Coronary artery (tissue), 2 donors: ENCODE measurements at regions not wholly inside any gene's neighbourhood (a gene's known extent, or its start where the extent isn't known, plus 50 kb on each side); places are given as distances from the start of the nearest gene placed in this dataset.
"Not testable (repeated sequence)": the region's sequence is repeated elsewhere in the genome, so short reads cannot be mapped to it uniquely, and the experiment has no call there.

ENCODE experiments used
- DNase-seq: peaks from one replicate; pipeline ENCODE4 v3.0.0-alpha.2; 2017; ENCODE audit warnings: low spot score
- H3K27ac ChIP-seq, 2 donors: fragments of 200-600 bp; sonication (generic); one replicate each; pipeline ENCODE4 v1.5.1; 2016 to 2019
- H3K4me3 ChIP-seq: fragments of 200-600 bp; sonication (generic); 2 replicates; pipeline ENCODE4 v1.5.1; 2016; ENCODE audit warnings: mild to moderate bottlenecking, moderate library complexity
- TF ChIP-seq, protein P1 (sequence below): fragments of 200-600 bp; sonication (generic); IDR thresholded peaks from one replicate; pipeline ENCODE4 v1.5.1; 2019; ENCODE audit warnings: antibody characterized with exemption

DNA sequence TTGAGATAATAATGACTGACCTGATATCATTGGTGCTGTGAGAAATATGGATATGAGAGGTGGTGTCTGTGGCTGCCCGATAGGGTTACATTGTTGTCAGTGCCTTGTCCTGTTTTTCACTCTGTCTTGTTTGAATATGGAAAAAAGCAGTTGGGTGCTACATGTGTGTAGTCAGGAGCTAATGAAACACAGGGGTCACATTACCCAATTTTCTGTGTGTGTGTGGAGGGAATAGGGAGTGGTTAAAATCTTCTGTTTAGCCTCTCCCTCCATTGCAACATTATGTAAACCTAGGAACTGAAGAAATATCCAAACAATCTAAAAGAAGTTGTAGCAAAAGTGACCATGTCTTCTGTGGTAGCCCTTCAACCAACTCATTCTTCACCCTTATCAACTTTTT lies 527.7 kb upstream of the SOX9 start:
- DNase-seq, result no peak
- Histone ChIP-seq H3K4me3 (no peak overlapping the region), H3K27ac (no peak overlapping the region)
- TF ChIP-seq, protein P1, sequence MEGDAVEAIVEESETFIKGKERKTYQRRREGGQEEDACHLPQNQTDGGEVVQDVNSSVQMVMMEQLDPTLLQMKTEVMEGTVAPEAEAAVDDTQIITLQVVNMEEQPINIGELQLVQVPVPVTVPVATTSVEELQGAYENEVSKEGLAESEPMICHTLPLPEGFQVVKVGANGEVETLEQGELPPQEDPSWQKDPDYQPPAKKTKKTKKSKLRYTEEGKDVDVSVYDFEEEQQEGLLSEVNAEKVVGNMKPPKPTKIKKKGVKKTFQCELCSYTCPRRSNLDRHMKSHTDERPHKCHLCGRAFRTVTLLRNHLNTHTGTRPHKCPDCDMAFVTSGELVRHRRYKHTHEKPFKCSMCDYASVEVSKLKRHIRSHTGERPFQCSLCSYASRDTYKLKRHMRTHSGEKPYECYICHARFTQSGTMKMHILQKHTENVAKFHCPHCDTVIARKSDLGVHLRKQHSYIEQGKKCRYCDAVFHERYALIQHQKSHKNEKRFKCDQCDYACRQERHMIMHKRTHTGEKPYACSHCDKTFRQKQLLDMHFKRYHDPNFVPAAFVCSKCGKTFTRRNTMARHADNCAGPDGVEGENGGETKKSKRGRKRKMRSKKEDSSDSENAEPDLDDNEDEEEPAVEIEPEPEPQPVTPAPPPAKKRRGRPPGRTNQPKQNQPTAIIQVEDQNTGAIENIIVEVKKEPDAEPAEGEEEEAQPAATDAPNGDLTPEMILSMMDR, result no peak

DNA sequence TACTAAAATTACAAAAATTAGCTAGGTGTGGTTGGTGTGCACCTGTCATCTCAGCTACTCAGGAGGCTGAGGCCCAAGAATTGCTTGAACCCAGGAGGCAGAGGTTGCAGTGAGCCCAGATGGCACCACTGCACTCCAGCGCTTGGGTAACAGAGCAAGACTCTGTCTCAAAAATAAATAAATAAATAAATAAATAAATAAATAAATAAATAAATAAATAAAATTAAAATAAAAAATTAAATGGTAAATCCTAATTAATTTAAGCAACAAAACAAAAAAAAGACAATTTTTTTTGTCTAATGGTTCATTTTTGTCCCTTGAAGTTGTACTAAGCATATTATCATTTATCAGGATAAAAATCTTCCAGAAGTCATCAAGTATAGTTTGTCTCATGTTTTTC lies 521.2 kb upstream of the SOX9 start:
- not testable (repeated sequence) for DNase-seq, H3K27ac ChIP-seq, H3K4me3 ChIP-seq

DNA sequence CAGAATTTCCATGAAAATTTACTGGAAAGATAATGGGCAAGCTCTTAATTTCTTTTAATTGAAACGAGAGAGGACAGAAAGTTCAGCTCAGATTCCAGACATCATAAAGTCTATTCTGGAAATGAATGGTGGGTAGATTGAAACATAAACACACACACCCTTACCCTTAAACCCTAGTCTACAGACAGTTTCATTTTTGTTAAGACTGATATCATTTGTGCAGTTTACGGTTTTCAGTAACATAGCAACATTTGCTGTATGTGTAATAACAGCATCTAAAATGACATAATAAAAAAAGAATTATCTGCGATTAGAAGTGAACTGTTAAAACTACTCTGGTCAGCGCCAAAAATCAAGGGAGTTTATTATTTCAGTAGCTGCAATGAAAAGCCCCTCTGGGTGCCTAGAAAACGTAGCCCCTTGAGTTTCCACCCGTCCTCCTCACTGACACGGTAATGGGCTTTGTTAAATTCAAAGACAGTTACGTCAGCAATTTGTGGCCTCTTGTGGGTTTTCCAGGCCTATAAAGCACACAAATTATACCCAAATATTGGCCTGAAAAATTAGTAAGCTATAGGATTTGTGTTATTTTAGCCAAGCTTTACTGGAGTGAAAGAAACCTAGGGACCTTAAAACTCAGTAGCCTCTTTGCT lies 520.6 kb upstream of the SOX9 start:
- no peak overlapping the region for H3K4me3 ChIP-seq
- DNase-seq, result no peak
- TF ChIP-seq, protein P1, result no peak
- no peak overlapping the region for H3K27ac ChIP-seq

DNA sequence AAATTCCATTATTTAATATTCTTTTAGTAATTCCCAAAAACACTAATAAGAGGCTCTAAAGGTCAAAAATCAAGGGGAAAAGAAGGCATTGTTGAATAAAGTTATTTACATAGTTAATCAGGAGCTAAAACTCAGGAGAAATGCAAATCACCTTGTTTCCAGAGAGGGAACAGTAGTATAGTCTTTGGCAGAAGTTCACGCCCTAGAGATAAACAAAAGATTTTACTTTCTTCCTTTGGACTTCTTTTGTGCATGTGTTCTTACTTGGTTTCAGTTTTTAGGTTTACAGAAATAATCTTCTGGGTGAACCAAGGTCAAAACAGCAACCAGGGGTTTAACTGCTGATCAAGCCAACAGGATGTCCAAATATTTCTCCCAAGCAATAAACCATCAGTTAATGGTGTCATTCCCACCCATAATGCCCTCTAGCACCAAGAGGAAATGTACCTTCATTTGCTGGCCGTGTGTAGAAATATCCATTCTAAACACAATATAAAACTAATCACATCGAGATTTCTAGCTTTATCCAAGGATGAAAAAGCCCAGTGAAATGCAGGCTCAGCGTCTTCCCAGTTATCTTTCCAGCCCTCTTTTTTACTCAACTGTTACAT lies 518.8 kb upstream of the SOX9 start:
- TF ChIP-seq, protein P1, result no peak
- Histone ChIP-seq H3K4me3 (no peak overlapping the region), H3K27ac (no peak overlapping the region)
- DNase-seq, result no peak

DNA sequence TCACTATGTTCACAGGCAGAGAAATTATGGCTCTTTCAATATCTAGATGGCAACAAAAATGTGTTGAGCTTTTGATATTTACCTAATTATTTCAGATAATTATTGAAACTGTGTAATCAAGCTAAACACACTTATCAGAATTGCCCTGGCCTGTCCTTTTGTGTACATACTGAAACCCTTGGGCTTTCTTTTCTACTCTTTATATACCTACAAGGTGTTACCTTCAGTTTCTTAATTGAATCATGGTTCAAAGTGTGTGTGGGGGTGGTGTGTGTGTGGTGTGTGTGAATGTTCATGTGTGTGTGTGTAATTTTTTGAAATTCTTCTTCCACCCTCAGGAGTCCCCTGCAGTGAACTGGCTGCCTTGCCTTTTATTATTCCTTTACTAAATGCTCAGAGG lies 506.8 kb upstream of the SOX9 start:
- TF ChIP-seq, protein P1, result no peak
- H3K4me3 ChIP-seq, result no peak overlapping the region
- H3K27ac ChIP-seq, result no peak overlapping the region
- DNase-seq, result no peak

DNA sequence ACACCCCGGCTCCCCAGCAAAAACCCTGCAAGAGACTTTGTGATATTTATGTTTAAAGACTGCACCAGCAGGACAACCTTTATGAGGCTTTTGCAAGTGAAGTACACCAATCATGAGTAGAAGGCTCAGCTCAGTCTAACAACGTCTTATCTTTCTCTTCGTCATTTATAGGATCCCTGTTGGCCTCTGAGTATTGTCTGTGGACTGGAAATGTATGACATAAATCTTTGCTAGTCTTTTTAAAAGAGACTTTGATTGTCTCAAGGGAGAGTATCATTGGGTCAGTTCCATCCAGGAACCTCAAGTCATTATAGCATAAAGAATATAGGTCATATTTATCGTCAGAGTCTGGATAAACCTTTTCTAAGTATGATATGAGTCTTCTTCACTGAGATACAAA lies 505.0 kb upstream of the SOX9 start:
- TF ChIP-seq, protein P1, result no peak
- no peak overlapping the region for H3K4me3 ChIP-seq
- H3K27ac ChIP-seq, result no peak overlapping the region
- no peak for DNase-seq

DNA sequence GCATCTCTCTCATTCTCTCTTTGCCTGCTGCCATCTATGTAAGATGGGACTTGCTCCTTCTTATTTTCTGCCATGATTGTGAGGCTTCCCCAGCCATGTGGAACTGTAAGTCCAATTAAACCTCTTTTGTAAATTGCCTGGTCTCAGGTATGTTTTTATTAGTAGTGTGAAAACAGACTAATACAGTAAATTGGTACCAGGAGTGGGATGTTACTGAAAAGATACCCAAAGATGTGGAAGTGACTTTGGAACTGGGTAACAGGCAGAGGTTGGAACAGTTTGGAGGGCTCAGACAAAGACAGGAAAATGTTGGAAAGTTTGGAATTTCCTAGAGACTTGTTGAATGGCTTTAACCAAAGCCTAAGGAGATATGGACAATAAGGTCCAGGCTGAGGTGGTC lies 503.1 kb upstream of the SOX9 start:
- not testable (repeated sequence) for H3K27ac ChIP-seq, H3K4me3 ChIP-seq, DNase-seq

DNA sequence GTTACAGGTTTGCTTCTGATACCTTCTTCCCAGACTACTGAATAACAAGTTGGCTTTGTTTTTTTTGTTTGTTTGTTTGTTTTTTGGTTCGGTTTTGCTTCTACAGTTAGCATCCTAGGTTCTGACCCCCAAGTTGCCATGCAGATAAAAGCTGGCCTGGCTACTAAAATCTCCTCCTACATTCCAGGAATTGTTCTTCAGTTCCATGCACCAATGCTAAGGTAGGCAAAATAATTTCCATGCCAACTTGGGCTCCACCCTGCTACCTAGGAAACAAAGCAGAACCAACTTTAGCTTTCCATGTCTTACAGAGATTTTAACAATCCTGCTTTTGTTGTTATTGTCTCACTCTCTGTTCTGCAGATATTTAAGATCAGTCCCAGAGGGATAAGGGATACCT lies 495.5 kb upstream of the SOX9 start:
- TF ChIP-seq, protein P1, result no peak
- DNase-seq, result no peak
- no peak overlapping the region for H3K4me3 ChIP-seq
- H3K27ac ChIP-seq, result no peak overlapping the region
